ENCODE measurements at regions not wholly inside any gene's neighbourhood (a gene's known extent, or its start where the extent isn't known, plus 50 kb on each side); places are given as distances from the start of the nearest gene placed in this dataset.

GRCh38 chr3:30112411-30112810, 494.0 kb upstream of the TGFBR2 start:
- in situ Hi-C loops (cut with MboI; ENCODE audit: low sequenced_read_pairs, unreplicated experiment), result no loop called here
- no peak for DNase-seq (ENCODE audit: low spot score)
- no peak for TF ChIP-seq CTCF (IDR thresholded peaks at IDR 0.05; ENCODE audit: borderline replicate concordance, control extremely low read depth, extremely low read depth, insufficient read depth, missing control alignments)

GRCh38 chr3:30112902-30113484, 493.4 kb upstream of the TGFBR2 start:
- TF ChIP-seq CTCF (IDR thresholded peaks at IDR 0.05; ENCODE audit: borderline replicate concordance, control extremely low read depth, extremely low read depth, insufficient read depth, missing control alignments), result peak; percentile 3
- in situ Hi-C loops (cut with MboI; ENCODE audit: low sequenced_read_pairs, unreplicated experiment), result no loop called here
- no peak for DNase-seq (ENCODE audit: low spot score)

- in situ Hi-C loops (cut with MboI; ENCODE audit: low sequenced_read_pairs, unreplicated experiment), result no loop called here
- no peak for TF ChIP-seq CTCF (IDR thresholded peaks at IDR 0.05; ENCODE audit: borderline replicate concordance, control extremely low read depth, extremely low read depth, insufficient read depth, missing control alignments)
- DNase-seq (ENCODE audit: low spot score), result no peak
Observed at GRCh38 chr3:30113906-30114305, 492.5 kb upstream of the TGFBR2 start.

GRCh38 chr3:30114918-30115317, 491.5 kb upstream of the TGFBR2 start:
- no peak for TF ChIP-seq CTCF (IDR thresholded peaks at IDR 0.05; ENCODE audit: borderline replicate concordance, control extremely low read depth, extremely low read depth, insufficient read depth, missing control alignments)
- in situ Hi-C loops (cut with MboI; ENCODE audit: low sequenced_read_pairs, unreplicated experiment), result no loop called here
- no peak for DNase-seq (ENCODE audit: low spot score)

- DNase-seq (ENCODE audit: low spot score), result no peak
- in situ Hi-C loops (cut with MboI; ENCODE audit: low sequenced_read_pairs, unreplicated experiment), result no loop called here
- no peak for TF ChIP-seq CTCF (IDR thresholded peaks at IDR 0.05; ENCODE audit: borderline replicate concordance, control extremely low read depth, extremely low read depth, insufficient read depth, missing control alignments)
Observed at GRCh38 chr3:30122359-30122758, 484.0 kb upstream of the TGFBR2 start.

GRCh38 chr3:30123224-30123623, 483.2 kb upstream of the TGFBR2 start:
- TF ChIP-seq CTCF (IDR thresholded peaks at IDR 0.05; ENCODE audit: borderline replicate concordance, control extremely low read depth, extremely low read depth, insufficient read depth, missing control alignments), result no peak
- no peak for DNase-seq (ENCODE audit: low spot score)
- in situ Hi-C loops (cut with MboI; ENCODE audit: low sequenced_read_pairs, unreplicated experiment), result no loop called here
